Liver (tissue), 8 donors: ENCODE measurements at regions not wholly inside any gene's neighbourhood (a gene's known extent, or its start where the extent isn't known, plus 50 kb on each side); places are given as distances from the start of the nearest gene placed in this dataset.

Experiments used
- DNase-seq: peaks from one replicate; pipeline ENCODE4 v3.0.0-alpha.2; 2017; ENCODE audit warnings: low spot score
- H3K27ac ChIP-seq, 2 donors: one replicate each; pipeline ENCODE4 v1.7.0; 2013; ENCODE audit warnings: inconsistent platforms in 2 of 2, low read length in 2 of 2, control low read depth in 1 of 2, low read depth in 1 of 2, mild to moderate bottlenecking in 1 of 2
- H3K27me3 ChIP-seq, 4 donors: one replicate each; pipeline versions ENCODE4 v1.6.1 to v1.7.0; 2013; ENCODE audit warnings: low read length in 3 of 4, inconsistent platforms in 1 of 4, mild to moderate bottlenecking in 1 of 4, moderate library complexity in 1 of 4; ENCODE audit not compliant: control insufficient read depth in 4 of 4, insufficient read depth in 4 of 4
- H3K36me3 ChIP-seq, 4 donors: one replicate each; pipeline versions ENCODE4 v1.6.1 to v1.7.0; 2013; ENCODE audit warnings: low read length in 3 of 4, mild to moderate bottlenecking in 3 of 4, low read depth in 1 of 4, moderate library complexity in 1 of 4; ENCODE audit not compliant: control insufficient read depth in 4 of 4, insufficient read depth in 3 of 4
- H3K4me1 ChIP-seq, 4 donors: one replicate each; pipeline versions ENCODE4 v1.6.1 to v1.7.0; 2013; ENCODE audit warnings: low read length in 3 of 4, mild to moderate bottlenecking in 3 of 4, moderate library complexity in 1 of 4; ENCODE audit not compliant: control insufficient read depth in 4 of 4, insufficient read depth in 4 of 4
- H3K4me3 ChIP-seq, 3 donors: one replicate each; pipeline versions ENCODE4 v1.6.1 to v1.7.0; 2013; ENCODE audit warnings: low read length in 3 of 3, control low read depth in 1 of 3, low read depth in 1 of 3, mild to moderate bottlenecking in 1 of 3
- H3K9ac ChIP-seq, 2 donors: one replicate each; pipeline ENCODE4 v1.7.0; 2013; ENCODE audit warnings: low read length in 2 of 2, mild to moderate bottlenecking in 2 of 2, moderate library complexity in 2 of 2, control low read depth in 1 of 2, low read depth in 1 of 2
- H3K9me3 ChIP-seq, 4 donors: one replicate each; pipeline versions ENCODE4 v1.6.1 to v1.7.0; 2013; ENCODE audit warnings: low read length in 3 of 4; ENCODE audit not compliant: control insufficient read depth in 4 of 4
- FOXA1 ChIP-seq: IDR thresholded peaks from 2 replicates; pipeline ENCODE4 v1.6.1; 2016; ENCODE audit warnings: antibody characterized with exemption
- HNF4G ChIP-seq: IDR thresholded peaks from 2 replicates; pipeline ENCODE4 v1.6.1; 2016; ENCODE audit warnings: antibody characterized with exemption
- JUND ChIP-seq, 2 donors: IDR thresholded peaks; 2 replicates each; pipeline ENCODE4 v1.6.1; 2016; ENCODE audit warnings: antibody characterized with exemption in 2 of 2
- SP1 ChIP-seq: IDR thresholded peaks from 2 replicates; pipeline ENCODE4 v1.6.1; 2018; ENCODE audit warnings: antibody characterized with exemption, mild to moderate bottlenecking
- TAF1 ChIP-seq: conservative IDR thresholded peaks from 2 replicates; pipeline ENCODE4 v1.6.1; 2016; ENCODE audit warnings: antibody characterized with exemption, mild to moderate bottlenecking
- WGBS: extraction: QIAGEN DNeasy Blood & Tissue Kit; methylation state at CpG from one replicate; pipeline ENCODE4 v1.1.7; 2013; 5-methylcytosine and 5-hydroxymethylcytosine counted together
- TF ChIP-seq, protein P1 (sequence below): fragments of 150-350 bp; IDR thresholded peaks from 2 replicates; pipeline ENCODE4 v1.5.1; 2017; ENCODE audit warnings: improper control_type of control experiment, low read depth, low read length; ENCODE audit not compliant: missing input control
- TF ChIP-seq, protein P2 (sequence below): IDR thresholded peaks from 2 replicates; pipeline ENCODE4 v1.6.1; 2016; ENCODE audit warnings: antibody characterized with exemption
- TF ChIP-seq, protein P3 (sequence below): IDR thresholded peaks from 2 replicates; pipeline ENCODE4 v1.6.1; 2016; ENCODE audit warnings: antibody characterized with exemption
- TF ChIP-seq, protein P4 (sequence below): IDR thresholded peaks from 2 replicates; pipeline ENCODE4 v1.6.1; 2016; ENCODE audit warnings: antibody characterized with exemption, mild to moderate bottlenecking
- donor health status: healthy.
- donor health status: healthy.
- donor health status: healthy.
- donor health status: healthy.
- donor health status: healthy.

DNA sequence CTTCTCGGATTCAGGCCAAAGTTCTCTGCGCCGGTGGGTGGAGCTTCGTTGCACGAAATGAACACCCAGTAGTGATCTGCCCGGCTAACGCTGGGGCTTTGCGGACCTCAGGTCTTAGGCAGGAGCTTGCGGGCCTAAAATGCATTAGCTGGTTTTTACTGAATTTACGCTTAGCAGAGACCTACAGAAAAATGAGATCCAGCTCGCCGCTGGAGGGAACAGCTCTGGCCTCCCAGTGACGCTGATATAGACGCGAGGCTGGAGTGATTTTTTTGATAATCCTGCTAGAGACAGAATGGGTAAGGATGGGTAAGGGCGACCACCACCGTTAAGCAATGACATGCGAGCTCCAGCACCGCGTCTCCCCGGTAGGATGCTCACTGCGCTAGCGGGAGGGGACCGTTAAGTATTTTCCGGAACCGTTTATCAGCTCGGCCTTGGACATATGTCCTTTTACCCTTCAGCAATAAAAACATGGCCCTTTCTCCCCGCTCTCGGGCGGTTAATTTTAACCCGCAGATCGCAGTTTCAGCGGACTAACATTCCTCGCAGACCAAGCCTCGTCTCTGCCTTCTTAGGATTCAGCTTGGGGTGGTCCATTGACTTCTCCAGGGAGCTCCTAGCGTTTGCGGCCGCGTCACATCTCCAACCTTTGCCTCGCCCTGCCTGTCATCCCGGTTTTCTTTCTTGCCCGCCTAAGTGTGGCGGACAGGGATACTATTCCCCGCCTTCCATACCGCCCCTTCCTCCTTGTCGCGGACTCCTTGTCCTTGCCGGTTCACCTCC is 109.3 kb downstream of the GPX5 start:
- 4% methylated on average over 48 of the region's 48 CpGs for WGBS
- Histone ChIP-seq H3K9ac (no peak overlapping the region), H3K27me3 (peaks cover 0 to 31% (median 5%) of the 10 kb centered on the region in 4 donors), H3K4me3 (no peak overlapping the region), H3K4me1 (peaks cover 0 to 13% (median 6%) of the 10 kb centered on the region in 4 donors), H3K27ac (no peak overlapping the region), H3K36me3 (no peaks in the 10 kb centered on the region), H3K9me3 (peaks cover 0 to 8% (median 1%) of the 10 kb centered on the region in 4 donors)
- no peak for TF ChIP-seq JUND (IDR thresholded peaks at IDR 0.05)
- TF ChIP-seq, protein P1, sequence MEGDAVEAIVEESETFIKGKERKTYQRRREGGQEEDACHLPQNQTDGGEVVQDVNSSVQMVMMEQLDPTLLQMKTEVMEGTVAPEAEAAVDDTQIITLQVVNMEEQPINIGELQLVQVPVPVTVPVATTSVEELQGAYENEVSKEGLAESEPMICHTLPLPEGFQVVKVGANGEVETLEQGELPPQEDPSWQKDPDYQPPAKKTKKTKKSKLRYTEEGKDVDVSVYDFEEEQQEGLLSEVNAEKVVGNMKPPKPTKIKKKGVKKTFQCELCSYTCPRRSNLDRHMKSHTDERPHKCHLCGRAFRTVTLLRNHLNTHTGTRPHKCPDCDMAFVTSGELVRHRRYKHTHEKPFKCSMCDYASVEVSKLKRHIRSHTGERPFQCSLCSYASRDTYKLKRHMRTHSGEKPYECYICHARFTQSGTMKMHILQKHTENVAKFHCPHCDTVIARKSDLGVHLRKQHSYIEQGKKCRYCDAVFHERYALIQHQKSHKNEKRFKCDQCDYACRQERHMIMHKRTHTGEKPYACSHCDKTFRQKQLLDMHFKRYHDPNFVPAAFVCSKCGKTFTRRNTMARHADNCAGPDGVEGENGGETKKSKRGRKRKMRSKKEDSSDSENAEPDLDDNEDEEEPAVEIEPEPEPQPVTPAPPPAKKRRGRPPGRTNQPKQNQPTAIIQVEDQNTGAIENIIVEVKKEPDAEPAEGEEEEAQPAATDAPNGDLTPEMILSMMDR = no peak
- TF ChIP-seq, protein P2, sequence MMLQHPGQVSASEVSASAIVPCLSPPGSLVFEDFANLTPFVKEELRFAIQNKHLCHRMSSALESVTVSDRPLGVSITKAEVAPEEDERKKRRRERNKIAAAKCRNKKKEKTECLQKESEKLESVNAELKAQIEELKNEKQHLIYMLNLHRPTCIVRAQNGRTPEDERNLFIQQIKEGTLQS = no peak
- TF ChIP-seq, protein P3, sequence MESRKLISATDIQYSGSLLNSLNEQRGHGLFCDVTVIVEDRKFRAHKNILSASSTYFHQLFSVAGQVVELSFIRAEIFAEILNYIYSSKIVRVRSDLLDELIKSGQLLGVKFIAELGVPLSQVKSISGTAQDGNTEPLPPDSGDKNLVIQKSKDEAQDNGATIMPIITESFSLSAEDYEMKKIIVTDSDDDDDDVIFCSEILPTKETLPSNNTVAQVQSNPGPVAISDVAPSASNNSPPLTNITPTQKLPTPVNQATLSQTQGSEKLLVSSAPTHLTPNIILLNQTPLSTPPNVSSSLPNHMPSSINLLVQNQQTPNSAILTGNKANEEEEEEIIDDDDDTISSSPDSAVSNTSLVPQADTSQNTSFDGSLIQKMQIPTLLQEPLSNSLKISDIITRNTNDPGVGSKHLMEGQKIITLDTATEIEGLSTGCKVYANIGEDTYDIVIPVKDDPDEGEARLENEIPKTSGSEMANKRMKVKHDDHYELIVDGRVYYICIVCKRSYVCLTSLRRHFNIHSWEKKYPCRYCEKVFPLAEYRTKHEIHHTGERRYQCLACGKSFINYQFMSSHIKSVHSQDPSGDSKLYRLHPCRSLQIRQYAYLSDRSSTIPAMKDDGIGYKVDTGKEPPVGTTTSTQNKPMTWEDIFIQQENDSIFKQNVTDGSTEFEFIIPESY = no peak
- no peak for TF ChIP-seq TAF1
- no peak for TF ChIP-seq FOXA1
- TF ChIP-seq, protein P4, sequence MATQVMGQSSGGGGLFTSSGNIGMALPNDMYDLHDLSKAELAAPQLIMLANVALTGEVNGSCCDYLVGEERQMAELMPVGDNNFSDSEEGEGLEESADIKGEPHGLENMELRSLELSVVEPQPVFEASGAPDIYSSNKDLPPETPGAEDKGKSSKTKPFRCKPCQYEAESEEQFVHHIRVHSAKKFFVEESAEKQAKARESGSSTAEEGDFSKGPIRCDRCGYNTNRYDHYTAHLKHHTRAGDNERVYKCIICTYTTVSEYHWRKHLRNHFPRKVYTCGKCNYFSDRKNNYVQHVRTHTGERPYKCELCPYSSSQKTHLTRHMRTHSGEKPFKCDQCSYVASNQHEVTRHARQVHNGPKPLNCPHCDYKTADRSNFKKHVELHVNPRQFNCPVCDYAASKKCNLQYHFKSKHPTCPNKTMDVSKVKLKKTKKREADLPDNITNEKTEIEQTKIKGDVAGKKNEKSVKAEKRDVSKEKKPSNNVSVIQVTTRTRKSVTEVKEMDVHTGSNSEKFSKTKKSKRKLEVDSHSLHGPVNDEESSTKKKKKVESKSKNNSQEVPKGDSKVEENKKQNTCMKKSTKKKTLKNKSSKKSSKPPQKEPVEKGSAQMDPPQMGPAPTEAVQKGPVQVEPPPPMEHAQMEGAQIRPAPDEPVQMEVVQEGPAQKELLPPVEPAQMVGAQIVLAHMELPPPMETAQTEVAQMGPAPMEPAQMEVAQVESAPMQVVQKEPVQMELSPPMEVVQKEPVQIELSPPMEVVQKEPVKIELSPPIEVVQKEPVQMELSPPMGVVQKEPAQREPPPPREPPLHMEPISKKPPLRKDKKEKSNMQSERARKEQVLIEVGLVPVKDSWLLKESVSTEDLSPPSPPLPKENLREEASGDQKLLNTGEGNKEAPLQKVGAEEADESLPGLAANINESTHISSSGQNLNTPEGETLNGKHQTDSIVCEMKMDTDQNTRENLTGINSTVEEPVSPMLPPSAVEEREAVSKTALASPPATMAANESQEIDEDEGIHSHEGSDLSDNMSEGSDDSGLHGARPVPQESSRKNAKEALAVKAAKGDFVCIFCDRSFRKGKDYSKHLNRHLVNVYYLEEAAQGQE = no peak
- no peak for TF ChIP-seq HNF4G
- TF ChIP-seq SP1 = no peak
- peak; percentile 63 for DNase-seq

DNA sequence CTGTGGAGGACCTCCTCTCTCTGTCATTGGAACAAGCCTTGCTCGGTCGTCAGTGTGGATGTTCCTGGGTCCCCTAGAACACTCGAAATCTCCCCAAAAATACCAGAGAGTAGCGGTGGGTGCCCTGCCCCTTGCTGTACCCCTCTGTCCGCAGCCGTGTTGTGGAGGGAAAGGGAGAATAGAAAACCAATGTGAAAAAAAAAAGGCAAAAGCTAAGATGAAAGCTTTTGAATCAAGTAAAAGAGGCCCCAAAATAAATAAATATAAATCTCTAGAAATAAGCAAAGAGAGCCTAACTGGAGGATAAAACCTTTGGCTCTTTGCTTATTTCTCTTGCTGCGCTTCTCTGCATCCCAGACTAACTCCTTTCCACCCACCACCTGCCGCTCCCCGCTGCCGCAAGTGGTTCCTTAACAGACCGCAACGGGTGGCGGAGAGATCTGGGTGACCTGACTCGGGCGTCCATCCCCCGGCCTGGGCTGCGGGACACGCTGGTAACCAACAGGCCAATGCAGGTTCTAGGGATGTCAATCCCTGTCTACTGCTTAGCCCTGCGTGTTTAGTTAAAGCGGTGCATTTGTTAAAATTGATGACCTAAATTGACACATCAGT is 110.0 kb downstream of the GPX5 start:
- Histone ChIP-seq H3K27ac (no peak overlapping the region), H3K4me1 (peaks cover 0 to 13% (median 6%) of the 10 kb centered on the region in 4 donors), H3K4me3 (no peak overlapping the region), H3K27me3 (peaks cover 0 to 31% (median 5%) of the 10 kb centered on the region in 4 donors), H3K9ac (no peak overlapping the region), H3K36me3 (no peaks in the 10 kb centered on the region), H3K9me3 (peaks cover 0 to 8% (median 1%) of the 10 kb centered on the region in 4 donors)
- 10% methylated on average over 20 of the region's 20 CpGs for WGBS
- TF ChIP-seq, protein P3 = no peak
- DNase-seq = no peak
